K562 (cell line): ENCODE measurements at regions not wholly inside any gene's neighbourhood (a gene's known extent, or its start where the extent isn't known, plus 50 kb on each side); places are given as distances from the start of the nearest gene placed in this dataset.

Source experiments
- ATAC-seq: fragments of 200-7000 bp; cut with Tn5 transposase; 3 replicates; pipeline ENCODE4 v1.9.1; 2020; ENCODE audit warnings: moderate library complexity
- BruUV-seq: library from RNA; stranded (reverse); fragments of 400-500 nt; replicated peaks from 2 replicates; lab custom pipeline; 2021; lab: Mats Ljungman, UMichigan
- CTCF ChIA-PET: fragments of 300-600 bp; formaldehyde crosslinking; extraction: SDS; loops from one replicate; lab custom pipeline; 2021; ENCODE audit warnings: low intra/inter-chr PET ratio; lab: Yijun Ruan, JAX
- POLR2A ChIA-PET: fragments of 300-600, 350-650 bp; sonication (Branson Sonifier 250); formaldehyde crosslinking; extraction: SDS; loops from one replicate; lab custom pipeline; 2021; ENCODE audit warnings: antibody characterized with exemption, inconsistent platforms; lab: Yijun Ruan, JAX
- DNase-seq, 4 experiments: peaks; one replicate each; pipeline versions ENCODE4 v3.0.0 to v3.0.0-alpha.2; 2011 to 2018; ENCODE audit warnings: low spot score in 3 of 4, mixed read lengths in 3 of 4; ENCODE audit errors: extremely low read depth in 1 of 4
- FAIRE-seq: peaks from 2 replicates; lab custom pipeline; 2011; peaks lifted over from hg19 to GRCh38; lab: Jason Lieb, UNC
- H2AFZ ChIP-seq: 2 replicates; pipeline ENCODE4 v1.6.0; 2011; ENCODE audit warnings: low read depth, low read length, control low read depth, inconsistent platforms
- H3K27ac ChIP-seq: fragments of 200-600 bp; 3 replicates; pipeline ENCODE4 v1.8.0; 2011; ENCODE audit warnings: low read depth, mild to moderate bottlenecking, control low read depth, inconsistent platforms, low read length, moderate library complexity, mixed read lengths; ENCODE audit errors: extremely low read depth
- H3K27me3 ChIP-seq, 2 experiments: fragments of 300-600 bp in 1 of 2; 2 replicates in 1 of 2; 3 replicates in 1 of 2; pipeline versions ENCODE4 v1.6.0 to v1.8.0; 2011; ENCODE audit warnings: inconsistent platforms in 2 of 2, low read length in 2 of 2, mild to moderate bottlenecking in 1 of 2, mixed read lengths in 1 of 2, moderate library complexity in 1 of 2; ENCODE audit not compliant: control insufficient read depth in 2 of 2, insufficient read depth in 2 of 2
- H3K36me3 ChIP-seq: fragments of 300-600 bp; 3 replicates; pipeline ENCODE4 v1.8.0; 2011; ENCODE audit warnings: mild to moderate bottlenecking, low read length, inconsistent platforms; ENCODE audit not compliant: control insufficient read depth, insufficient read depth
- H3K4me1 ChIP-seq, 2 experiments: fragments of 200-600 bp in 1 of 2; replicated peaks in 1 of 2; 2 replicates in 1 of 2; 3 replicates in 1 of 2; pipeline versions ENCODE4 v1.5.1 to v1.8.0; 2011; ENCODE audit warnings: inconsistent platforms in 2 of 2, low read length in 2 of 2, mild to moderate bottlenecking in 1 of 2, mixed read lengths in 1 of 2, moderate library complexity in 1 of 2; ENCODE audit not compliant: control insufficient read depth in 2 of 2, insufficient read depth in 2 of 2
- H3K4me2 ChIP-seq: 2 replicates; pipeline ENCODE4 v1.6.1; 2011; ENCODE audit warnings: low read length, control low read depth, inconsistent platforms, mixed read lengths; ENCODE audit not compliant: insufficient read depth
- H3K4me3 ChIP-seq: fragments of 200-600 bp; sonication (generic), shearing (Covaris generic); 2 replicates; pipeline ENCODE4 v1.5.1; 2016; ENCODE audit warnings: control low read depth, inconsistent platforms
- H3K79me2 ChIP-seq: fragments of 200-600 bp; 3 replicates; pipeline ENCODE4 v1.8.0; 2011; ENCODE audit warnings: low read length, inconsistent platforms; ENCODE audit not compliant: control insufficient read depth, insufficient read depth
- H3K9ac ChIP-seq, 2 experiments: 2 replicates each; pipeline versions ENCODE4 v1.6.0 to v1.6.1; 2011; ENCODE audit warnings: low read depth in 2 of 2, low read length in 2 of 2, control low read depth in 1 of 2, inconsistent platforms in 1 of 2, mild to moderate bottlenecking in 1 of 2, mixed read lengths in 1 of 2; ENCODE audit not compliant: insufficient read depth in 1 of 2
- H3K9me1 ChIP-seq: one replicate; pipeline ENCODE4 v1.6.0; 2011; ENCODE audit warnings: inconsistent platforms, mild to moderate bottlenecking, low read length, moderate library complexity; ENCODE audit not compliant: control insufficient read depth, insufficient read depth
- H3K9me3 ChIP-seq: replicated peaks from 2 replicates; pipeline ENCODE4 v1.5.1; 2011; ENCODE audit warnings: low read depth, low read length, inconsistent platforms; ENCODE audit not compliant: control insufficient read depth, insufficient read depth
- H4K20me1 ChIP-seq: replicated peaks from 2 replicates; pipeline ENCODE4 v1.6.1; 2011; ENCODE audit warnings: low read length, inconsistent platforms, mixed read lengths; ENCODE audit not compliant: control insufficient read depth, insufficient read depth
- EP400 ChIP-seq: fragments of 450-650 bp; IDR thresholded peaks from 2 replicates; pipeline ENCODE4 v1.6.1; 2017; ENCODE audit warnings: antibody characterized with exemption, mild to moderate bottlenecking, moderate library complexity
- FOXJ2 ChIP-seq: fragments of 200-800 bp; sonication (Bioruptor generic); IDR thresholded peaks from 2 replicates; pipeline ENCODE4 v1.6.1; 2016; ENCODE audit warnings: missing genetic modification characterization, missing compliant biosample characterization
- GTF2E2 ChIP-seq: fragments of 200-800 bp; sonication (Bioruptor generic); IDR thresholded peaks from 2 replicates; pipeline ENCODE4 v1.6.1; 2016; ENCODE audit warnings: missing genetic modification characterization, missing compliant biosample characterization
- HDAC8 ChIP-seq: fragments of 450-650 bp; IDR thresholded peaks from 2 replicates; pipeline ENCODE4 v1.6.1; 2016; ENCODE audit warnings: mild to moderate bottlenecking, missing genetic modification characterization, moderate library complexity, missing compliant biosample characterization
- ILF3 ChIP-seq: fragments of 450-650 bp; IDR thresholded peaks from 2 replicates; pipeline ENCODE4 v1.6.1; 2018; ENCODE audit warnings: antibody characterized with exemption, mild to moderate bottlenecking, moderate library complexity, borderline replicate concordance
- KDM2B ChIP-seq: fragments of 250-450 bp; sonication (Bioruptor Pico); IDR thresholded peaks from 2 replicates; pipeline ENCODE4 v1.8.0; 2021; ENCODE audit warnings: mild to moderate bottlenecking, moderate library complexity
- KHSRP ChIP-seq: fragments of 450-650 bp; IDR thresholded peaks from 2 replicates; pipeline ENCODE4 v1.6.1; 2017
- LEF1 ChIP-seq: fragments of 450-650 bp; IDR thresholded peaks from 2 replicates; pipeline ENCODE4 v1.6.1; 2016; ENCODE audit warnings: mild to moderate bottlenecking
- PHTF2 ChIP-seq: fragments of 250-450 bp; sonication (Bioruptor Pico); IDR thresholded peaks from 2 replicates; pipeline ENCODE4 v1.5.0; 2021; ENCODE audit warnings: mild to moderate bottlenecking
- PTTG1 ChIP-seq: fragments of 450-650 bp; IDR thresholded peaks from 2 replicates; pipeline ENCODE4 v1.6.1; 2016; ENCODE audit warnings: low read depth, mild to moderate bottlenecking, missing genetic modification characterization, missing compliant biosample characterization
- RBBP5 ChIP-seq: fragments of 200-600 bp; sonication (generic); IDR thresholded peaks from 2 replicates; pipeline ENCODE4 v1.6.1; 2012; ENCODE audit warnings: borderline replicate concordance, mild to moderate bottlenecking, low read length, control low read depth, inconsistent platforms; ENCODE audit not compliant: insufficient read depth, poor library complexity, severe bottlenecking
- RBM39 ChIP-seq: fragments of 200-400 bp; formaldehyde crosslinking; optimal IDR thresholded peaks from 2 replicates; pipeline ENCODE3; 2018; ENCODE audit warnings: low read depth, low read length
- ZBED1 ChIP-seq: IDR thresholded peaks from 2 replicates; pipeline ENCODE4 v1.6.1; 2014
- ZKSCAN1 ChIP-seq: fragments of 150-350 bp; IDR thresholded peaks from 2 replicates; pipeline ENCODE4 v1.6.1; 2016; ENCODE audit warnings: low read depth, low read length
- WGBS: fragments of 100-300 bp; shearing (Covaris generic); methylation state at CpG from one replicate; pipeline ENCODE4 v1.1.6; 2016; ENCODE audit warnings: low coverage, mixed read lengths; ENCODE audit not compliant: insufficient coverage; ENCODE audit errors: missing lambda C conversion rate; 5-methylcytosine and 5-hydroxymethylcytosine counted together
- in situ Hi-C: fragments of 300-500 bp; cut with MboI; formaldehyde crosslinking; loops from 4 replicates; pipeline ENCODE4 v1.15.0; 2018; ENCODE audit warnings: inconsistent platforms, mixed read lengths
- intact Hi-C: fragments of 100-400 bp; cut with micrococcal nuclease; formaldehyde crosslinking; loops from 2 replicates; pipeline ENCODE4 v1.14.2; 2022
- TF ChIP-seq, protein P1 (sequence below): fragments of 450-650 bp; IDR thresholded peaks from 2 replicates; pipeline ENCODE4 v1.6.1; 2016

DNA sequence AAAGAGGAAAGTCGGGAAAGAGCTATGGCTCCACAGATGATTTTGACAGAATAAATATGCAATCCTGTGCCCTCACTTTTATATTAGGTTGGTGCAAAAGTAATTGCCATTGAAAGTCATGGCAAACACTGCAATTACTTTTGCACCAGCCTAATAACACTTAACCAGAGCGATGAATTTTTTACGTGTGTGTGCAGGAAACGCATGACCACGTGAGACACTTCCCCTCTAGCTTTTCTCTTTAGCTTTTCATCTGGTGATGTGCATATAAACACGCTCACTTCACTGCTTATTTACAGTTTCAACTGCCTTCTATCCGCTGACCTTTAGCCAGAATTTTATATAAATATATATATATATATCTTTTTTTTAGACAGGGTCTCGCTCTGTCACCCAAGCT, 216.3 kb upstream of the PSMD7 start:
- DNase-seq = no peak
- CTCF ChIA-PET = no interaction called here

DNA sequence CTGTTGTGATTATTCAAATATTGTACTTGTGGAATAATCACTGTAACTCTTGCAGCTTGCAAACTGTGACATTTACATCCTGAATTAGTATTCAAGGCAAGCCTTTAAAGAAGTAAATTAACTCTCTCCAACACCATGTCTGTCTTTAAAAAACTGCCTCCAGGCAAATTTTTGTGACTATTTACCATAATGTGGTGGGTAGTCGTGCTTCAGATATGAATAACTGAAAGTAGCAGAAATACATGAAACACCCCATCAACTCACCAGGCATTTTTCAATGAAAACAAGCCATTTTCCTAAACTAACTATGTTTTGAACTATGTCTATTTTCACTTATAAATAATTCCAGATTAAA, 217.4 kb upstream of the PSMD7 start:
- TF ChIP-seq KHSRP (no peak), PTTG1 (no peak), ILF3 (no peak), HDAC8 (tag) (no peak)
- Histone ChIP-seq H3K4me3 (no peak overlapping the region), H3K9me1 (no peaks in the 10 kb centered on the region), H3K9me3 (no peaks in the 10 kb centered on the region), H3K9ac (no peak overlapping the region), H3K27me3 (no peaks in the 10 kb centered on the region), H3K4me1 (no peaks in the 10 kb centered on the region), H2AFZ (no peak overlapping the region), H3K4me2 (no peak overlapping the region), H3K79me2 (no peaks in the 10 kb centered on the region), H3K27ac (no peak overlapping the region), H3K36me3 (no peaks in the 10 kb centered on the region), H4K20me1 (no peaks in the 10 kb centered on the region)
- in situ Hi-C loops = no loop called here
- 0% methylated on average over 1 of the region's 1 CpG for WGBS
- ATAC-seq (no peak), DNase-seq (no peak), FAIRE-seq (no peak)
- POLR2A ChIA-PET = interaction anchor here (0.7 kb wide), 1 partner anchor 178 kb away, joined by 3 read pairs; no protein-coding TSS in a partner anchor
- no TSS peak for BruUV-seq
- intact Hi-C loops = no loop called here
- CTCF ChIA-PET = no interaction called here

More for the DNA sequence above, 216.3 kb upstream of the PSMD7 start:
- Histone ChIP-seq H3K4me2 (no peak overlapping the region), H3K4me1 (no peaks in the 10 kb centered on the region), H4K20me1 (no peaks in the 10 kb centered on the region), H3K9ac (no peak overlapping the region), H3K27me3 (no peaks in the 10 kb centered on the region), H3K36me3 (no peaks in the 10 kb centered on the region), H3K9me3 (no peaks in the 10 kb centered on the region), H3K27ac (no peak overlapping the region), H3K79me2 (no peaks in the 10 kb centered on the region), H3K4me3 (no peak overlapping the region), H2AFZ (no peak overlapping the region), H3K9me1 (no peaks in the 10 kb centered on the region)
- in situ Hi-C loops = no loop called here
- intact Hi-C loops = no loop called here
- POLR2A ChIA-PET = interaction anchor here (0.8 kb wide), 1 partner anchor 20 kb away, joined by 3 read pairs; no protein-coding TSS in a partner anchor
- BruUV-seq = no TSS peak
- TF ChIP-seq LEF1 = no peak
- TF ChIP-seq KDM2B (CRISPR knock-in tag) = no peak
- TF ChIP-seq ZKSCAN1 = no peak
- TF ChIP-seq FOXJ2 (tag) = no peak
- no peak for TF ChIP-seq RBM39
- TF ChIP-seq, protein P1, sequence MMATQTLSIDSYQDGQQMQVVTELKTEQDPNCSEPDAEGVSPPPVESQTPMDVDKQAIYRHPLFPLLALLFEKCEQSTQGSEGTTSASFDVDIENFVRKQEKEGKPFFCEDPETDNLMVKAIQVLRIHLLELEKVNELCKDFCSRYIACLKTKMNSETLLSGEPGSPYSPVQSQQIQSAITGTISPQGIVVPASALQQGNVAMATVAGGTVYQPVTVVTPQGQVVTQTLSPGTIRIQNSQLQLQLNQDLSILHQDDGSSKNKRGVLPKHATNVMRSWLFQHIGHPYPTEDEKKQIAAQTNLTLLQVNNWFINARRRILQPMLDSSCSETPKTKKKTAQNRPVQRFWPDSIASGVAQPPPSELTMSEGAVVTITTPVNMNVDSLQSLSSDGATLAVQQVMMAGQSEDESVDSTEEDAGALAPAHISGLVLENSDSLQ = no peak
- TF ChIP-seq PHTF2 (CRISPR knock-in tag) = no peak
- TF ChIP-seq ZBED1 = no peak
- no peak for TF ChIP-seq EP400
- TF ChIP-seq RBBP5 = no peak
- no peak for TF ChIP-seq GTF2E2 (tag)
- TF ChIP-seq HDAC8 (tag) = no peak
- FAIRE-seq (no peak), ATAC-seq (no peak)
- WGBS = 0% methylated on average over 8 of the region's 8 CpGs
